Fibroblast of lung (primary cell): ENCODE measurements at regions not wholly inside any gene's neighbourhood (a gene's known extent, or its start where the extent isn't known, plus 50 kb on each side); places are given as distances from the start of the nearest gene placed in this dataset.

ENCODE experiments used
- CTCF ChIP-seq, 2 donors: IDR thresholded peaks in 1 of 2; conservative IDR thresholded peaks in 1 of 2; 1 replicate in 1 of 2; 2 replicates in 1 of 2; pipeline ENCODE4 v1.5.1; 2011 to 2012; ENCODE audit warnings: low read length in 2 of 2, control low read depth in 1 of 2, inconsistent platforms in 1 of 2, low read depth in 1 of 2, mild to moderate bottlenecking in 1 of 2
- EZH2 ChIP-seq: IDR thresholded peaks from 2 replicates; pipeline ENCODE4 v1.5.1; 2012; ENCODE audit warnings: low read length, control low read depth, mild to moderate bottlenecking; ENCODE audit errors: missing control alignments

GRCh38 chr16:64304951-64305350 is 816.9 kb downstream of the CDH11 start:
- TF ChIP-seq CTCF (conservative IDR thresholded peaks at IDR 0.05 in 1 of 2, IDR thresholded peaks at IDR 0.05 in 1 of 2; ENCODE audit: low read depth in 1 of 2, low read length in 2 of 2) (no peak), EZH2 (no peak)
